ENCODE measurements at regions not wholly inside any gene's neighbourhood (a gene's known extent, or its start where the extent isn't known, plus 50 kb on each side); places are given as distances from the start of the nearest gene placed in this dataset.

DNA sequence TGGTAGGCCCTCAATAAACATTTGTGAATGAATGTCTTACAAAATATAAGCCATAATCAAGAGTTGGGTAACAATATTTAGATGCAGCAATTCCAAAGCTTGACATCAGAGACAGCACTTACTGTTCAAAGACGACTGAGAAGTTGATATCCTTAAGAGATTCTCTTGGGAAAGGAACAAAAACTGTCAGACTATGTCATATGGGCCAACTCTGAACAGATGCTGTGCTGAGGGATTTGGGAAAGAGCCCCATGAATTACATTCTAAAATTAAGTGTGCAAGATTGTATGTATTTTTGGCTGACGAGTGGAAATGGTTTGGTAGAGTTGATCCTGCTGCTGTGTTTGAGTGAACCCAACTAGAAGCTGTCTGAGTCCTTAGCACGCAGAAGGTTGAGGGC lies 250.7 kb upstream of the LINC00305 start:
- no peak for DNase-seq (ENCODE audit: low read depth in 2 of 2)
- Histone ChIP-seq H4K20me1 (ENCODE audit: control insufficient read depth, extremely low read depth, insufficient read depth, low read length) (no peaks in the 10 kb centered on the region), H3K79me2 (ENCODE audit: control insufficient read depth, insufficient read depth, low read length) (no peaks in the 10 kb centered on the region), H3K9ac (ENCODE audit: insufficient read depth, low read length) (no peak overlapping the region), H3K9me3 (ENCODE audit: control insufficient read depth, insufficient read depth, low read depth, low read length) (no peaks in the 10 kb centered on the region), H3K27me3 (ENCODE audit: control insufficient read depth, insufficient read depth, low read length) (no peaks in the 10 kb centered on the region), H3K4me3 (replicated peaks in 1 of 4; ENCODE audit: control extremely low read depth in 1 of 4, insufficient read depth in 1 of 4, low read depth in 3 of 4, low read length in 4 of 4) (no peak overlapping the region), H3K36me3 (ENCODE audit: control insufficient read depth, insufficient read depth, low read length) (no peaks in the 10 kb centered on the region), H3K4me2 (ENCODE audit: extremely low read depth, insufficient read depth, low read length) (no peak overlapping the region), H3K4me1 (ENCODE audit: control insufficient read depth, extremely low read depth, insufficient read depth, low read length) (no peaks in the 10 kb centered on the region), H3K27ac (ENCODE audit: insufficient read depth, low read length) (no peak overlapping the region), H2AFZ (ENCODE audit: low read length) (no peak overlapping the region)
- TF ChIP-seq EZH2 (IDR thresholded peaks at IDR 0.05; ENCODE audit: low read length, missing control alignments): no peak
- TF ChIP-seq, protein P1, sequence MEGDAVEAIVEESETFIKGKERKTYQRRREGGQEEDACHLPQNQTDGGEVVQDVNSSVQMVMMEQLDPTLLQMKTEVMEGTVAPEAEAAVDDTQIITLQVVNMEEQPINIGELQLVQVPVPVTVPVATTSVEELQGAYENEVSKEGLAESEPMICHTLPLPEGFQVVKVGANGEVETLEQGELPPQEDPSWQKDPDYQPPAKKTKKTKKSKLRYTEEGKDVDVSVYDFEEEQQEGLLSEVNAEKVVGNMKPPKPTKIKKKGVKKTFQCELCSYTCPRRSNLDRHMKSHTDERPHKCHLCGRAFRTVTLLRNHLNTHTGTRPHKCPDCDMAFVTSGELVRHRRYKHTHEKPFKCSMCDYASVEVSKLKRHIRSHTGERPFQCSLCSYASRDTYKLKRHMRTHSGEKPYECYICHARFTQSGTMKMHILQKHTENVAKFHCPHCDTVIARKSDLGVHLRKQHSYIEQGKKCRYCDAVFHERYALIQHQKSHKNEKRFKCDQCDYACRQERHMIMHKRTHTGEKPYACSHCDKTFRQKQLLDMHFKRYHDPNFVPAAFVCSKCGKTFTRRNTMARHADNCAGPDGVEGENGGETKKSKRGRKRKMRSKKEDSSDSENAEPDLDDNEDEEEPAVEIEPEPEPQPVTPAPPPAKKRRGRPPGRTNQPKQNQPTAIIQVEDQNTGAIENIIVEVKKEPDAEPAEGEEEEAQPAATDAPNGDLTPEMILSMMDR (conservative IDR thresholded peaks at IDR 0.05 in 1 of 2, IDR thresholded peaks at IDR 0.05 in 1 of 2; ENCODE audit: low read depth in 1 of 2, low read length in 2 of 2): no peak

DNA sequence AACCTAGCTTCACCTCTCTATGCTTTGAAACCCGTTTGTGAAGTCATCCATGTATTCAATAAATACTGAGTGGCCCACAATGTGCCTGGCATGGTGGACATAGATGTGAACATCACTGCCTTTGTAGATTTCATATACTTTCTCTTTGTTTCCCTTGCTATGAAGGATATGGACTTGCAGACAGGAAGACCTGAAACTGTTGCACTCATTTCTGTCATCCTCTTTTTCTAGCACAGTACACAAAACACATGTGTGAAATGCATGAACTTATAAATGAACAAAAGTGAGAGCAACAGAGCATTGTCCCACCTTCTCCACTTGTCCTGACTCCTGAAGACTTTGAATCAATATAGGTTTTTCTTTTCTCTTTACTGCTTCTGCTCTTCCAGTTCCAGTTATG lies 249.4 kb upstream of the LINC00305 start:
- Histone ChIP-seq H3K4me3 (replicated peaks in 1 of 4; ENCODE audit: control extremely low read depth in 1 of 4, insufficient read depth in 1 of 4, low read depth in 3 of 4, low read length in 4 of 4) (no peak overlapping the region), H3K4me1 (ENCODE audit: control insufficient read depth, extremely low read depth, insufficient read depth, low read length) (no peaks in the 10 kb centered on the region), H3K27me3 (ENCODE audit: control insufficient read depth, insufficient read depth, low read length) (no peaks in the 10 kb centered on the region), H3K9me3 (ENCODE audit: control insufficient read depth, insufficient read depth, low read depth, low read length) (no peaks in the 10 kb centered on the region), H4K20me1 (ENCODE audit: control insufficient read depth, extremely low read depth, insufficient read depth, low read length) (no peaks in the 10 kb centered on the region), H3K4me2 (ENCODE audit: extremely low read depth, insufficient read depth, low read length) (no peak overlapping the region), H2AFZ (ENCODE audit: low read length) (no peak overlapping the region), H3K27ac (ENCODE audit: insufficient read depth, low read length) (no peak overlapping the region), H3K36me3 (ENCODE audit: control insufficient read depth, insufficient read depth, low read length) (no peaks in the 10 kb centered on the region), H3K9ac (ENCODE audit: insufficient read depth, low read length) (no peak overlapping the region), H3K79me2 (ENCODE audit: control insufficient read depth, insufficient read depth, low read length) (no peaks in the 10 kb centered on the region)
- no peak for DNase-seq (ENCODE audit: low read depth in 2 of 2)
- TF ChIP-seq, protein P1 (conservative IDR thresholded peaks at IDR 0.05 in 1 of 2, IDR thresholded peaks at IDR 0.05 in 1 of 2; ENCODE audit: low read depth in 1 of 2, low read length in 2 of 2): no peak
- TF ChIP-seq EZH2 (IDR thresholded peaks at IDR 0.05; ENCODE audit: low read length, missing control alignments): no peak

DNA sequence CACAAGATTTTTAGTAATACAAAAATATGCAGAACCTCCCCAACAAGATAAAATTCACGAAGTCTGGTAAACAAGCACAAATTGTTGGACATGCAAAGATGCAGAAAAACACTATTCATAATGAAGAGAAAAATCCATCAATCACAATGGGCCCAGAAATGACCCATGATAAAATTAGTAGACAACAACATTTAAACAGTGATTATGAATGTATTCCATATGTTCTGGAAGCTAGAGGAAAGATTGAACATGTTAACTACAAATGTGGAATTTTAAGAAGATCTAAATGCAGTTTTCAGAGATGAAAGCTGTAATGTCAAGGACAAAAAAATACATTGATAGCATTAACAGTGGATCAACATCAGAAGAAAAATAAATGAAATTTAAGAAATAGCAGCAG lies 243.3 kb upstream of the LINC00305 start:
- Histone ChIP-seq H3K4me1 (ENCODE audit: control insufficient read depth, extremely low read depth, insufficient read depth, low read length) (no peaks in the 10 kb centered on the region), H3K4me3 (replicated peaks in 1 of 4; ENCODE audit: control extremely low read depth in 1 of 4, insufficient read depth in 1 of 4, low read depth in 3 of 4, low read length in 4 of 4) (no peak overlapping the region), H3K79me2 (ENCODE audit: control insufficient read depth, insufficient read depth, low read length) (no peaks in the 10 kb centered on the region), H3K9me3 (ENCODE audit: control insufficient read depth, insufficient read depth, low read depth, low read length) (no peaks in the 10 kb centered on the region), H3K27me3 (ENCODE audit: control insufficient read depth, insufficient read depth, low read length) (no peaks in the 10 kb centered on the region), H3K4me2 (ENCODE audit: extremely low read depth, insufficient read depth, low read length) (no peak overlapping the region), H2AFZ (ENCODE audit: low read length) (no peak overlapping the region), H3K9ac (ENCODE audit: insufficient read depth, low read length) (no peak overlapping the region), H3K27ac (ENCODE audit: insufficient read depth, low read length) (no peak overlapping the region), H4K20me1 (ENCODE audit: control insufficient read depth, extremely low read depth, insufficient read depth, low read length) (no peaks in the 10 kb centered on the region), H3K36me3 (ENCODE audit: control insufficient read depth, insufficient read depth, low read length) (no peaks in the 10 kb centered on the region)
- no peak for DNase-seq (ENCODE audit: low read depth in 2 of 2)
- no peak for TF ChIP-seq EZH2 (IDR thresholded peaks at IDR 0.05; ENCODE audit: low read length, missing control alignments)
- TF ChIP-seq, protein P1 (conservative IDR thresholded peaks at IDR 0.05 in 1 of 2, IDR thresholded peaks at IDR 0.05 in 1 of 2; ENCODE audit: low read depth in 1 of 2, low read length in 2 of 2): no peak

All from fibroblast of lung (primary cell).